ENCODE measurements at regions not wholly inside any gene's neighbourhood (a gene's known extent, or its start where the extent isn't known, plus 50 kb on each side); places are given as distances from the start of the nearest gene placed in this dataset.

- Mint-ChIP-seq H3K36me3 (ENCODE audit: insufficient read depth, unreplicated experiment) (no peaks in the 10 kb centered on the region), H3K27me3 (ENCODE audit: unreplicated experiment) (no peaks in the 10 kb centered on the region), H3K9me3 (ENCODE audit: low read depth, unreplicated experiment) (no peaks in the 10 kb centered on the region), H3K4me3 (ENCODE audit: low read depth, unreplicated experiment) (no peak overlapping the region), H3K27ac (ENCODE audit: unreplicated experiment) (no peak overlapping the region), H3K4me1 (ENCODE audit: low read depth, unreplicated experiment) (peaks cover 3% of the 10 kb centered on the region)
- intact Hi-C loops (cut with micrococcal nuclease; ENCODE audit: unreplicated experiment) = no loop called here
- CTCF ChIA-PET = interaction anchor here (1.0 kb wide), 1 partner anchor 121 kb away, joined by 3 read pairs; no protein-coding TSS in a partner anchor
- DNase-seq = no peak
- BruUV-seq (replicated peaks) = no TSS peak
- no peak for TF ChIP-seq CTCF (IDR thresholded peaks at IDR 0.05; ENCODE audit: unreplicated experiment)
Measured at GRCh38 chr3:29171043-29171990, 109.6 kb upstream of the RBMS3 start.

GRCh38 chr3:29176501-29176900 is 104.4 kb upstream of the RBMS3 start:
- Mint-ChIP-seq H3K27me3 (ENCODE audit: unreplicated experiment) (no peaks in the 10 kb centered on the region), H3K36me3 (ENCODE audit: insufficient read depth, unreplicated experiment) (no peaks in the 10 kb centered on the region), H3K4me3 (ENCODE audit: low read depth, unreplicated experiment) (no peak overlapping the region), H3K27ac (ENCODE audit: unreplicated experiment) (no peak overlapping the region), H3K4me1 (ENCODE audit: low read depth, unreplicated experiment) (peaks cover 27% of the 10 kb centered on the region), H3K9me3 (ENCODE audit: low read depth, unreplicated experiment) (no peaks in the 10 kb centered on the region)
- no peak for TF ChIP-seq CTCF (IDR thresholded peaks at IDR 0.05; ENCODE audit: unreplicated experiment)
- CTCF ChIA-PET = no interaction called here
- no TSS peak for BruUV-seq (replicated peaks)
- no peak for DNase-seq
- intact Hi-C loops (cut with micrococcal nuclease; ENCODE audit: unreplicated experiment) = no loop called here

DNA sequence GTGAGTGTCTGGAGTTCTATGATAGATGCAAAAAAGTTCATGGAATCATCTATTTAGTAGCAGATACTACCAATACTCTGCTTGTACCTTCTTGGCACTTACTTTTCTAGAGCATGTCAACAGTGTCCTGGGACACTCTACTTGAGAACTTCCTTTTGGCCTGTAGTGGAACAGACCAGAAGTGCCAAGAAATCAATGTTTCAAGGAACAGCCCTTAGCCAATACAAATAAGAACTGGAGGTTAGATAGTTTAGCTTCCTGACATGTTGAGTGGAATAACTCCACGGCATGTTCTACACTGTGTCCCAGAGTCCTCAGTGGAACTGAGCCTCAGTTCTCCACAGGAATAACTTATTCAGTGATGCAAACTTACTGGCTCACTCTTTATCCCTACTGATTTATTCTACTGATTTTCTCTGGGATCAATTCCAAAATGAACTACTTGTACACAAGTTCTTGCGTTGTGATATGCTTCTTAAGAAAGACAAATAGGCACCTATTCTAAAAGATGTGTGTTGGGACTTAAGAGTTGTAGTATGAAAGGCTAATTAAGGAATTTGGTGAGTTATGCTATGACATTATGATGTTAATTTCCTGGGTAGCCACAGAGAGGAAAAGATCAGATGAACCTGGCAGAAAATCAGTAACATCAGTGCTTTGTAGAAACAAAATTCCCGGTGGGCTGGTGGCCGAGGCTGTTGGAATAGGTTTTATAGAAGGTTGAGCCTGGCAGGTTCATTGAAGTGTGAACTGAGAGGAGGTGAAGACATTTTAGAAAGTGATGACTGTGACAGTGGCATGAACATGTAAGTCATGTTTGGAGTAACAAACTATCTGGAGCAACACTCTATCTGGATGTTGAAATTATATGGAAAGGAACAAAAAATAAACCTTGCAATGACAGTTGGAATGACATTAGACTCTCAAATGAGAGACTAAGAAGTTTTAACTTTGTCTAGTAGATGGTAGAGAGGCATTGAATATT is 101.8 kb upstream of the RBMS3 start:
- Mint-ChIP-seq H3K9me3 (ENCODE audit: low read depth, unreplicated experiment) (no peaks in the 10 kb centered on the region), H3K27me3 (ENCODE audit: unreplicated experiment) (no peaks in the 10 kb centered on the region), H3K27ac (ENCODE audit: unreplicated experiment) (no peak overlapping the region), H3K36me3 (ENCODE audit: insufficient read depth, unreplicated experiment) (no peaks in the 10 kb centered on the region), H3K4me3 (ENCODE audit: low read depth, unreplicated experiment) (no peak overlapping the region), H3K4me1 (ENCODE audit: low read depth, unreplicated experiment) (peaks cover 27% of the 10 kb centered on the region)
- intact Hi-C loops (cut with micrococcal nuclease; ENCODE audit: unreplicated experiment) = no loop called here
- no TSS peak for BruUV-seq (replicated peaks)
- CTCF ChIA-PET = interaction anchor here (0.6 kb wide), 1 partner anchor 102 kb away, joined by 3 read pairs; the partner anchor contains the start of gene RBMS3
- TF ChIP-seq CTCF (IDR thresholded peaks at IDR 0.05; ENCODE audit: unreplicated experiment) = no peak
- DNase-seq = no peak

GRCh38 chr3:29181149-29181780 is 99.6 kb upstream of the RBMS3 start:
- CTCF ChIA-PET = no interaction called here
- Mint-ChIP-seq H3K4me3 (ENCODE audit: low read depth, unreplicated experiment) (peak overlapping the region; percentile 48), H3K27me3 (ENCODE audit: unreplicated experiment) (no peaks in the 10 kb centered on the region), H3K9me3 (ENCODE audit: low read depth, unreplicated experiment) (no peaks in the 10 kb centered on the region), H3K4me1 (ENCODE audit: low read depth, unreplicated experiment) (peaks cover 25% of the 10 kb centered on the region), H3K36me3 (ENCODE audit: insufficient read depth, unreplicated experiment) (no peaks in the 10 kb centered on the region), H3K27ac (ENCODE audit: unreplicated experiment) (peak overlapping the region; percentile 12)
- intact Hi-C loops (cut with micrococcal nuclease; ENCODE audit: unreplicated experiment) = no loop called here
- no peak for DNase-seq
- TF ChIP-seq CTCF (IDR thresholded peaks at IDR 0.05; ENCODE audit: unreplicated experiment) = no peak
- BruUV-seq (replicated peaks) = no TSS peak

All from Calu3 (cell line).